ENCODE measurements at regions not wholly inside any gene's neighbourhood (a gene's known extent, or its start where the extent isn't known, plus 50 kb on each side); places are given as distances from the start of the nearest gene placed in this dataset.

GRCh38 chr18:29077344-29077743 is 900.4 kb upstream of the CDH2 start:
- TF ChIP-seq CTCF (IDR thresholded peaks at IDR 0.05), result no peak

GRCh38 chr18:29076645-29077044 is 899.7 kb upstream of the CDH2 start:
- no peak for TF ChIP-seq CTCF (IDR thresholded peaks at IDR 0.05)

GRCh38 chr18:29074147-29074546 is 897.2 kb upstream of the CDH2 start:
- TF ChIP-seq CTCF (IDR thresholded peaks at IDR 0.05), result no peak

- no peak for TF ChIP-seq CTCF (IDR thresholded peaks at IDR 0.05)
Observed at GRCh38 chr18:29071869-29072268, 894.9 kb upstream of the CDH2 start.

GRCh38 chr18:29063346-29063745 is 886.4 kb upstream of the CDH2 start:
- TF ChIP-seq CTCF (IDR thresholded peaks at IDR 0.05), result no peak

- TF ChIP-seq CTCF (IDR thresholded peaks at IDR 0.05), result no peak
Observed at GRCh38 chr18:29062921-29063320, 886.0 kb upstream of the CDH2 start.

GRCh38 chr18:29060349-29060748 is 883.4 kb upstream of the CDH2 start:
- TF ChIP-seq CTCF (IDR thresholded peaks at IDR 0.05), result no peak

GRCh38 chr18:29057703-29058102 is 880.8 kb upstream of the CDH2 start:
- no peak for TF ChIP-seq CTCF (IDR thresholded peaks at IDR 0.05)
